Endothelial cell of umbilical vein (primary cell): ENCODE measurements at regions not wholly inside any gene's neighbourhood (a gene's known extent, or its start where the extent isn't known, plus 50 kb on each side); places are given as distances from the start of the nearest gene placed in this dataset.

Experiments
- BruUV-seq: library from RNA; stranded (reverse); fragments of 400-500 nt; replicated peaks from 2 replicates; lab custom pipeline; 2021; lab: Mats Ljungman, UMichigan
- CTCF ChIA-PET: fragments of 300-600, 350-600 bp; sonication (Branson Sonifier 250); formaldehyde crosslinking; loops from one replicate; lab custom pipeline; 2021; ENCODE audit warnings: antibody characterized with exemption, inconsistent platforms; lab: Charles Lee
- POLR2A ChIA-PET: fragments of 300-600, 350-600 bp; sonication (Branson Sonifier 250); formaldehyde crosslinking; loops from one replicate; lab custom pipeline; 2021; ENCODE audit warnings: antibody characterized with exemption, inconsistent platforms; lab: Charles Lee
- DNase-seq: peaks from one replicate; pipeline ENCODE4 v3.0.0-alpha.2; 2011; ENCODE audit warnings: low read depth, low spot score
- FAIRE-seq: peaks from 2 replicates; lab custom pipeline; 2011; peaks lifted over from hg19 to GRCh38; lab: Jason Lieb, UNC
- H2AFZ ChIP-seq: 2 replicates; pipeline ENCODE4 v1.6.0; 2012; ENCODE audit warnings: low read depth, low read length, control low read depth, inconsistent platforms
- H3K27ac ChIP-seq: 2 replicates; pipeline ENCODE4 v1.5.1; 2011; ENCODE audit warnings: low read depth, mild to moderate bottlenecking, control low read depth, low read length, moderate library complexity; ENCODE audit not compliant: insufficient read depth
- H3K27me3 ChIP-seq, 2 experiments: 2 replicates each; pipeline versions ENCODE4 v1.6.0 to v1.6.1; 2011; ENCODE audit warnings: low read length in 2 of 2, mixed read lengths in 1 of 2; ENCODE audit not compliant: control insufficient read depth in 2 of 2, insufficient read depth in 2 of 2
- H3K36me3 ChIP-seq, 2 experiments: 2 replicates in 1 of 2; 3 replicates in 1 of 2; pipeline ENCODE4 v1.5.1; 2011; ENCODE audit warnings: low read length in 2 of 2, mild to moderate bottlenecking in 1 of 2, moderate library complexity in 1 of 2; ENCODE audit not compliant: control insufficient read depth in 2 of 2, insufficient read depth in 2 of 2; ENCODE audit errors: extremely low read depth in 1 of 2
- H3K4me1 ChIP-seq: 3 replicates; pipeline ENCODE4 v1.5.1; 2011; ENCODE audit warnings: mild to moderate bottlenecking, low read length; ENCODE audit not compliant: control insufficient read depth, insufficient read depth; ENCODE audit errors: extremely low read depth
- H3K4me2 ChIP-seq: 2 replicates; pipeline ENCODE4 v1.6.1; 2011; ENCODE audit warnings: low read length, control low read depth, mixed read lengths; ENCODE audit not compliant: insufficient read depth
- H3K4me3 ChIP-seq, 3 experiments: fragments of 200-600 bp in 1 of 3; sonication (generic), shearing (Covaris generic) in 1 of 3; replicated peaks in 1 of 3; 2 replicates each; pipeline ENCODE4 v1.5.1; 2011 to 2016; ENCODE audit warnings: control low read depth in 3 of 3, low read length in 3 of 3, mild to moderate bottlenecking in 2 of 3, inconsistent platforms in 1 of 3, low read depth in 1 of 3, moderate library complexity in 1 of 3; ENCODE audit not compliant: insufficient read depth in 1 of 3
- H3K79me2 ChIP-seq: 2 replicates; pipeline ENCODE4 v1.6.0; 2012; ENCODE audit warnings: low read length, inconsistent platforms; ENCODE audit not compliant: control insufficient read depth, insufficient read depth
- H3K9ac ChIP-seq: replicated peaks from 2 replicates; pipeline ENCODE3; 2011; ENCODE audit warnings: low read length, control low read depth; ENCODE audit not compliant: insufficient read depth; ENCODE audit errors: extremely low read depth
- H3K9me1 ChIP-seq: replicated peaks from 3 replicates; pipeline ENCODE4 v1.6.0; 2011; ENCODE audit warnings: mild to moderate bottlenecking, low read length; ENCODE audit not compliant: control insufficient read depth, insufficient read depth; ENCODE audit errors: extremely low read depth
- H3K9me3 ChIP-seq: replicated peaks from 2 replicates; pipeline ENCODE4 v1.5.1; 2012; ENCODE audit warnings: low read length, inconsistent platforms; ENCODE audit not compliant: control insufficient read depth, insufficient read depth
- H4K20me1 ChIP-seq: replicated peaks from 2 replicates; pipeline ENCODE3; 2011; ENCODE audit warnings: mild to moderate bottlenecking, low read length; ENCODE audit not compliant: control insufficient read depth, insufficient read depth; ENCODE audit errors: extremely low read depth
- CTCF ChIP-seq, 2 donors: IDR thresholded peaks; 1 replicate in 1 of 2; 2 replicates in 1 of 2; pipeline ENCODE4 v1.5.1; 2011; ENCODE audit warnings: low read length in 2 of 2, mild to moderate bottlenecking in 2 of 2, moderate library complexity in 2 of 2, control low read depth in 1 of 2, inconsistent platforms in 1 of 2, low read depth in 1 of 2; ENCODE audit not compliant: insufficient read depth in 1 of 2; ENCODE audit errors: extremely low read depth in 1 of 2
- EZH2 ChIP-seq: IDR thresholded peaks from 2 replicates; pipeline ENCODE4 v1.6.1; 2012; ENCODE audit warnings: borderline replicate concordance, low read depth, mild to moderate bottlenecking, moderate library complexity, low read length, inconsistent platforms; ENCODE audit not compliant: severe bottlenecking
- FOS ChIP-seq: IDR thresholded peaks from 2 replicates; pipeline ENCODE4 v1.6.1; 2011; ENCODE audit warnings: mild to moderate bottlenecking, low read length, moderate library complexity, borderline replicate concordance; ENCODE audit not compliant: insufficient read depth
- GATA2 ChIP-seq: IDR thresholded peaks from 2 replicates; pipeline ENCODE4 v1.7.0; 2011; ENCODE audit warnings: low read depth, mild to moderate bottlenecking, moderate library complexity, mixed read lengths, low read length; ENCODE audit not compliant: insufficient read length, insufficient read depth
- MAX ChIP-seq: IDR thresholded peaks from 2 replicates; pipeline ENCODE4 v1.6.1; 2011; ENCODE audit not compliant: insufficient read depth, insufficient read length
- MYC ChIP-seq: IDR thresholded peaks from one replicate; pipeline ENCODE4 v1.6.1; 2011; ENCODE audit warnings: mild to moderate bottlenecking, low read depth, low read length
- POLR2A ChIP-seq: IDR thresholded peaks from 2 replicates; pipeline ENCODE4 v1.6.1; 2012; ENCODE audit warnings: low read depth, mild to moderate bottlenecking, control low read depth, low read length
- POLR2AphosphoS5 ChIP-seq: IDR thresholded peaks from 2 replicates; pipeline ENCODE4 v1.6.1; 2012; ENCODE audit warnings: low read depth, mild to moderate bottlenecking, control low read depth, low read length, moderate library complexity; ENCODE audit not compliant: insufficient read depth
- dilution Hi-C: fragments of 300-500 bp; cut with MboI; formaldehyde crosslinking; loops from one replicate; pipeline ENCODE4 v1.15.0; 2019; ENCODE audit warnings: low sequenced_read_pairs; ENCODE audit not compliant: extremely low pct_ligation_motif_present
- intact Hi-C: fragments of 100-400 bp; cut with micrococcal nuclease; formaldehyde crosslinking; loops from one replicate; pipeline ENCODE4 v1.10.0; 2022

DNA sequence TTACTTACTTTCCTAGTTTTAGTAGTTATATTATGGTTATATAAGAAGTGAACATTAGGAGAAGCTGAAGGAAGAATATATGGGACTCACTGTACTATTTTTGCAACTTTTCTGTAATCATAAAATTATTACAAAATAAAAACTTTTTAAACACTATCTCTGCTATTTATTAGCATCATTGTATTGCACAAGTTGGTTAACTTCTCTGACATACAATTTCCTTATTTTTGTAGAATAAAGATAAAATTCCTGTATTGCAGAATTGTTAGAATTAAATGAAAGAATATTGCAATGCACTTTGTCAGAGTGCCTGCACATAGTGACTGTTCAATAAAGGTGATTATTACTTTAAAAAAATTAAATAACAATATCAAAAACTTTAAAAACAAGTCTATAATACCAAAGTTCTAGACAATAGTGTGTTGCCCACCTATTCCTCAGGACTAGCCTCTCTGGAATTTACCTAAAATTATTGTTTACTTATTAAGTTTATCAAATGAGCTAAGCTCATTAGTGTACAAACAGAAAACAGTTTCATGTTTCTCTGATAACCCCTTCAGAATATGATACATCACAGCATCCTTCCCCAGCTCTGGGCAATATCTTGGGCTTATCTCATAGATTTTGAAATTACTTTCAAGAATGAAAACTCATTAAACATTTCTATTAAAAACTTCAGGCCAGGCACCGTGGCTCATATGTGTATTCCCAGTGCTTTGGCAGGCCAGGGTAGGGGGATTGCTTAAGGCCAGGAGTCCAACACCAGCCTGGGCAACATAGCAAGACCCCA is 77.4 kb upstream of the TMPO start:
- no TSS peak for BruUV-seq
- Histone ChIP-seq H3K4me3 (no peak overlapping the region), H3K9ac (no peak overlapping the region), H3K27me3 (no peaks in the 10 kb centered on the region), H3K9me3 (no peaks in the 10 kb centered on the region), H3K27ac (no peak overlapping the region), H4K20me1 (no peaks in the 10 kb centered on the region), H3K79me2 (no peaks in the 10 kb centered on the region), H3K4me1 (peaks cover 18% of the 10 kb centered on the region), H2AFZ (no peak overlapping the region), H3K36me3 (no peaks in the 10 kb centered on the region), H3K4me2 (no peak overlapping the region), H3K9me1 (no peaks in the 10 kb centered on the region)
- dilution Hi-C loops (no loop called here), intact Hi-C loops (no loop called here)
- no peak for DNase-seq
- POLR2A ChIA-PET = no interaction called here
- TF ChIP-seq FOS (no peak), POLR2A (no peak), GATA2 (no peak), EZH2 (no peak), POLR2AphosphoS5 (no peak), MYC (no peak), CTCF (IDR thresholded peaks at IDR 0.05; ENCODE audit: extremely low read depth in 1 of 2, insufficient read depth in 1 of 2, low read depth in 1 of 2, low read length in 2 of 2) (no peak), MAX (no peak)
- no peak for FAIRE-seq
- CTCF ChIA-PET = interaction anchor here (2.3 to 3.9 kb wide), 2 partner anchors 11 to 53 kb away, joined by 12 to 50 read pairs; no protein-coding TSS in a partner anchor
